GM12891 (cell line): ENCODE measurements at regions not wholly inside any gene's neighbourhood (a gene's known extent, or its start where the extent isn't known, plus 50 kb on each side); places are given as distances from the start of the nearest gene placed in this dataset.

ENCODE experiments used
- POLR2A ChIP-seq: IDR thresholded peaks from 2 replicates; pipeline ENCODE4 v1.6.1; 2011; ENCODE audit warnings: low read depth, low read length, control low read depth
- POLR2AphosphoS5 ChIP-seq: IDR thresholded peaks from 2 replicates; pipeline ENCODE4 v1.6.1; 2011; ENCODE audit warnings: low read depth, low read length, control low read depth
- POU2F2 ChIP-seq: IDR thresholded peaks from 2 replicates; pipeline ENCODE4 v1.6.1; 2011; ENCODE audit warnings: low read depth, mild to moderate bottlenecking, control low read depth, low read length, moderate library complexity
- SPI1 ChIP-seq: IDR thresholded peaks from 2 replicates; pipeline ENCODE4 v1.6.1; 2011; ENCODE audit warnings: low read depth, low read length, control low read depth
- TAF1 ChIP-seq: IDR thresholded peaks from 2 replicates; pipeline ENCODE4 v1.6.1; 2011; ENCODE audit warnings: low read depth, low read length, control low read depth

- TF ChIP-seq POLR2A (no peak), POLR2AphosphoS5 (no peak), TAF1 (no peak), SPI1 (no peak), POU2F2 (no peak)
These were observed 544.0 kb upstream of the AGA start for GRCh38 chr4:177986236-177986635.
